ENCODE measurements at regions not wholly inside any gene's neighbourhood (a gene's known extent, or its start where the extent isn't known, plus 50 kb on each side); places are given as distances from the start of the nearest gene placed in this dataset.
"Not testable (repeated sequence)": the region's sequence is repeated elsewhere in the genome, so short reads cannot be mapped to it uniquely, and the experiment has no call there.

- DNase-seq, result no peak
These were observed 218.0 kb downstream of the RBM26 start for GRCh38 chr13:79187917-79188690.

GRCh38 chr13:79185580-79185979 is 220.5 kb downstream of the RBM26 start:
- DNase-seq, result no peak

DNA sequence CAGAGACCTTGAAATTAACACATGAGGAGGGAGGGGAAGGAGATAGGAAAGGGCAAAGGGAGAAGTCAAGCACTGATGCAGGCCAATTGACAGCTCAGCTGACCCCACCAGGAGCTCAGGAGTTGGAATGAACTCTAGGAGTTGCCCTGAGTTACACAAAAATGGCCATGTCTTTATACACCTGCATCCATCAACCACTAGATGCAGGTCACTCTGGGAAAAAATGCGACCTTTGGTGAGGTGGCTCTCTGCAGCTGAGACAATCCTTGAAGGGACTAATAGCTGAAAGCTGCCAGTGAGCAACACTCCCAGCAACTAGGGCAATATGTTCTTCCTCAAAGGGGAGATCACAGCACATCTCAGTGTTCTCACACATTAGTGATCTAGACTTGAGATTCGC is 222.8 kb downstream of the RBM26 start:
- no peak for DNase-seq

DNA sequence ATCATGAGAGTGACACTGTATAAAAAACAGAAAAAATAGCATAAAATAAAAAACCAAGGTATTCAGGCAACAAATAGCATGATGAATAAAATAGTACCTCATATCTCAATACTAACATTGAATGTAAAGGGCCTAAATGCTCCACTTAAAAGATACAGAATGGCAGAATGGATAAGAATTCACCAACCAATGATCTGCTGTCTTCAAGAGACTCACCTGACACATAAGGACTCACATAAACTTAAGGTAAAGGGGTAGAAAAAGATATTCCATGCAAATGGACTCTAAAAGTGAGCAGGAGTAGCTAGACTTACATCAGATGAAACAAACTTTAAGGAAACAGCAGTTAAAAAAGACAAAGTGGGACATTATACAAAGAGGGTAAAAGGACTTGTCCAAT is 232.4 kb downstream of the RBM26 start:
- DNase-seq, result not testable (repeated sequence)

GRCh38 chr13:79172924-79173323 is 233.1 kb downstream of the RBM26 start:
- not testable (repeated sequence) for DNase-seq

DNA sequence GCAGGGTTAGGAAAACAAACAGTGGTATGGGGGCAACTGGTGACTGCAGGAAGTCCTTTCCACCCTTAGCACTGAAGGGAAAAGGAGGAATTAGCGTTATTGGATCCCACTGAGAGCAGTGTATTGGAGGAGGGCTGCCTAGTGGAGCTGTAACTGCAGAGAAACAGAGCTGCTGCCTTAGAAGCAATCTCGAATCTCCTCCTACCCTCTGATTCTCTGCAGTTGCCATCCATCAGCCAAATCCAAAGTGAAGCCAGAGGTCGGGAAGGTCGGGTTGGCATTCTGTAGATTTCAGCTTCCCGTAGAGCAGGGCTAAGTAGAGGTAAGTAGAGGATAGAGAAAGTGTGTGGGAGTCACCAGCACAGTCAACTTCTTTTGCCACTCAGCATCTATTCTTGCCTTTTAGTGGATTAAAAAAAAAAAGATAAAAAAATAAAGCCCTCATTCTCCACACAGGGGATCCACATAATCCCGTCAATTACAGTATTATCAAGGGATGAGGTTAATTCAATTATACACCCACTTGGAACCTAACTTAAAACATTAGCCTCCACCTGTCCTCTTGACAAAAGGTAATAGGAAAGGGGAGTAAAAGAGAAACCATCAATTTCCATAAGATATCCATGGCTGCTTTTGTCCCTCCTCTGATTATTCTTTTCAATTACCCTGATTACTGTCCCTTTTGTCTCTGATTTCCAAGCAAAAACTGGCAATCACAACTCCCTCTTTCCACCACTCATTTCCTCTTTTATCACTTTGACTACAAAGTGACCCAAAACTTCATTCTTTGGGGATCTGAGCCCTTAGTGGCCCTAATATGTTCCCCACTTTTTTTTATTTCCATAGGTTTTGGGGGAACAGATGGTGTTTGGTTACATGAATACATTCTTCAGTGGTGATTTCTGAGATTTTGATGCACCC is 234.7 kb downstream of the RBM26 start:
- no peak for DNase-seq

- no peak for DNase-seq
These were observed 245.2 kb downstream of the RBM26 start for GRCh38 chr13:79160818-79161217.

- DNase-seq, result no peak
These were observed 250.2 kb downstream of the RBM26 start for GRCh38 chr13:79155883-79156282.

DNA sequence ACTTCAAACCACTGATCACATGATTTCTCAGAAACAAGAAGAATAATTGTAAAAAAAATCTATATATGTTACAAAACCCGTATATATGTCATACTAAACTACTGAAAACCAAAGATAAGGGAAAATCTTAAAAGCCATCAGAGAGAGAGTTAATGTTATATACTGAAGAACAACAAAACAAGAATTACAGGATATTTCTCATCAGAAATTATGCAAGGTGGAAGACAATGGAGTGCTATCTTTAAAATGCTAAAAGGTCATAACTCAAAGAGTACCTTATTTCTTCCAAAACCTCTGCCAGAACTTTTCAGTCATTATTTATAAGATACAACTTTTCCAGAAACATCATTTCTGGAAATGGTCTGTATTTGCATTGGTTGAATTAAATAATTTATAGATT is 256.8 kb downstream of the RBM26 start:
- DNase-seq, result no peak

GRCh38 chr13:79141082-79141481 is 265.0 kb downstream of the RBM26 start:
- DNase-seq, result no peak

- no peak for DNase-seq
These were observed 277.9 kb downstream of the RBM26 start for GRCh38 chr13:79128158-79128557.

DNA sequence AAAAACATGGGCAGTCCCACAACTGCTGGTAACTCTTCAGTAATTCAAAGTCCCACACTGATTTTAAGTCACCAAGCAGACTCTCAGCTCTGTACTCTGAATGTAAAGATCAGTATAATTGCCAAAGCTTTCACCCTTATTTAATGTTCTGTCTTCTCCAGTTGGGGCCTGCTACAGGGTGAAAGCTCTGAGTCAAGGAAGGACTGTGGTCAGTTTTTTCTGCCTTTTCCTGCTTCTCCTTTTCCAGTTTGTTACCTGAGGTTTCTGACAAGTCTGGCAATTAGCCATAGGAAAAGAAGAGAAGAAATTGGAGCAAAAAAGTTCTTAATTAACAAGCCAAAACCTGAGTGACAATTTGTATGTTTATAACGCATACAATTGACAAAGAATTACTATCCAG is 279.3 kb downstream of the RBM26 start:
- no peak for DNase-seq

DNA sequence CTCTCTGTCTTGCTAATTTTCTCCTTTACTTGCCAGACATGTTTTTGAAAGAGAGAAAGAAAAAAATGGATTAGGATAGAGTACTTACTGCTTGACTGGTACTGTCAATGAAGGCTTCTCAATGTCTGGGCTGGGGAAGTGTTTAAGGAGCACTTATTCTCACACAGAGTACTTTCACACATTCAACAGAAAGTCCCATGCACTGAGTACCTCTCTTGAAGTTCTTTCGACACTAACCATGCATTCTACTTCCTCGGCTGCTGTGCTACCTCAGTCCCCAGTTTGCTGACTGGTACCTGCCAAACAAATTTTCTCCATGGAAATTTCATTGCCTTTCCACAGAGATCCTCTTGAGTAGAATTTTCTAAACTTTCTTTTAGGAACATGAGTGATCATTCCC is 281.9 kb downstream of the RBM26 start:
- DNase-seq, result no peak

- DNase-seq, result peak; percentile 2
These were observed 284.8 kb downstream of the RBM26 start for GRCh38 chr13:79121286-79121685.

- no peak for DNase-seq
These were observed 286.4 kb downstream of the RBM26 start for GRCh38 chr13:79119578-79120107.

DNA sequence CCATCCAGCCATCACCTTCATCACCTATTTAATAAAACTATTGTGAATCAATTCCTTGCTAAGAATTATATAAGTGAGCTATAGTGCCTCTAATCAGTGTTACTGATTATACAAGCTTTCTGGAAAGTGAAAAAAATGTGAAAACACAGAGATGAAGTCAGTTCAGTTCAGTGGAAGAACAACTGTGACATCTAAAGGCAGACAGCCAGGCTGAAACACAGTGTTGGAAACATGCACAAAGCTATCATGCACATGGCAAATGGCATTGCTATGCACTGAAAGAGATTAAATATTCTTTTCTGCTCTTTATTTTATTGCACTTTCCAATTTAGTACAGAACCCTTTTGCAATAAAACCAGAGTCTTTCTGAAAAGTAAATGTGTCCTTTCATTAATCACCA is 294.0 kb downstream of the RBM26 start:
- DNase-seq, result no peak

DNA sequence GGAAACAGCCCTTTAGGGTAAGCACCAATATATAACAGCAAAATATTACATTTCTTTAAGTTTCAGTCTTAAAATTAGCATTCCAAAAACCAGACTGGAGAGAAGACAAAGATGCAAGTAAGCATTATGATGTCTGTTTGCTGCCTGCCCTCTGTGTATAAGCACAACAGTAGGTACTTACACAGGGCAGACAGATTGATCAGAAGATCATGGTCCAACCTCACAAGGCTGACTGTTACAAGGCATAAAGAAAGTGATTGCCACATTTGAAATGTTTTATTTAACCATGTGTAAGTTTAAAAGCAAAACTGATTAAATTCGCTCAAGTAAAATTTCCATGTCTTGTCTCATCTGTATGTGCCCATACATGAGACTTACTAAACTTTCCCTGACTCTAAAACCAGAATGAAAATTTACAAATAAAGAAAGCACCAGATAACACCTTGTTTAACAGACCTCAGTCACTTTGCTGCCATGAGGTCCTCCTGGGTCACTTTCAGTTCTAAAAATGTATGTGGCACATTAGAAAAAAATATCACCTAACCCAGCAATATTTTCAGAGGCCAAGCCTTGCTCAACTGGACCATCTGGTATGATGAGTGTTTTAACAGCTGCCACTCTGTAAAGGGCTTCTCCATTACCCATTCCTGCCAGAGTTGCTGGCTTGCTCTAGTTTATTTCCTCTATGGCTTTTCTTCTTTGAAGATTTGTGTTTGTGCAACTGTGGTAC is 297.0 kb downstream of the RBM26 start:
- DNase-seq, result no peak

DNA sequence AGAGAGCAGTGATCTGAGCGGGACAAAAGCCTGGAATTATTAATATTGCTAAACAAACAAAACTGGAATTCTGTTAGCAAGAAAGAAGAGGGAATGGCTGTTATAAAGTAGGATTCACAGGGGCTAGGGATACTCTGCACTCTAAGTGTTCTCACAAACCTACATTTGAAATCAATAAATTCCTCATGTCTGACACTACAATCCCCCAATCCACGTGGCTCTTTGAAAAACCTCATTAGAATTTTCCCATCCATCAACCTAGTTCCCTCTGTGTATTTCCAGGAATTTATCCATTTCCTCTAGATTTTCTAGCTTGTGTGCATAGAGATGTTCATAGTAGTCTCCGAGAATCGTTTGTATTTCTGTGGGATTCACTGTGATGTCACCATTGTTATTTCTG is 307.5 kb downstream of the RBM26 start:
- no peak for DNase-seq

DNA sequence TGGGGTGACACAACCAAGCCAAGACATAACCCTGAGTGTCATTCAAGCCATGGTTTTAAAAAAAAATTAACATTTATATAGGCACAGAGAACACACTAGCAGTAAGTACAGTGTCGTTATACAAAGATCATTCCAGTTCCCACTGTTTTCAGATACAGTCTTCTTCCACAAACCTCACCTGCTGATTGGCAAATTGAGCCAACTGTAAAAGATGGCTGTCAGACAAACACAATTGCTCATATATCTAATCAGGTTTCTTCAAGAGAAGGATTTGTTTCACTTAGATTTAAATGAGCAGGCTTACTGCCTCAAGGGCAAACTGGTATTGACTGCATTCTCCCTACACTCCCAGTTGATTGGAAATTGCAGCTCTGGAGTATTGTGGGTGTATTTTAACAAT is 308.9 kb downstream of the RBM26 start:
- no peak for DNase-seq

- DNase-seq, result no peak
These were observed 310.0 kb downstream of the RBM26 start for GRCh38 chr13:79096099-79096498.

- no peak for DNase-seq
These were observed 315.4 kb downstream of the RBM26 start for GRCh38 chr13:79090552-79091124.

DNA sequence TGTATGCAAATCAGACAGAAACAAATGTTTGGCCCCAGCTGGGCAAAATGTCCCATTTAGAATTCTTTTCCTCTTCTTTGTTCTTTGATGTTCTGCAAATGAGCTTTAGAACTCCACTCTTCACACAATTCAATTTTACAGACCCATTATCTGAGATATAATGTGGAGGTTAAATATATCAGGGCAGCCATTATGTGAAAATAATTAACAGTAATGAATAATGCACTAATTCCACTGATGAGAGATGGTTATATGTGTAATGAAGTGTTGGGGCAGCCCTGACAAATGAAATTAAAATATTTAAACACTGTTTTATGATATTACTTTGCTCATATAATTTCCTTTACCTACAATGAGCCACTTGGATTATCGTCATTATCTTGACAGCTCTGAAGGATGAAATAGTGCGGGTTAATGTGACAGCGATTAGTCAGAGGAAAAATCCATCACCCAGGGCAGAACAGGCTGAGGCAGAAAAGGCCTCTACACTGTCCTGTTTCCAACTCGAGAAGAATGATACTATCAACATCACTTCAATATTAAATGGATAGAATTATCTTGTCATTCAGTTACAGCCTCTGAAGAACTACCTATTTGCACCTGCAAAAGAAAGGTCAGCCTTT is 321.1 kb downstream of the RBM26 start:
- DNase-seq, result no peak
